ENCODE measurements at regions not wholly inside any gene's neighbourhood (a gene's known extent, or its start where the extent isn't known, plus 50 kb on each side); places are given as distances from the start of the nearest gene placed in this dataset.

DNA sequence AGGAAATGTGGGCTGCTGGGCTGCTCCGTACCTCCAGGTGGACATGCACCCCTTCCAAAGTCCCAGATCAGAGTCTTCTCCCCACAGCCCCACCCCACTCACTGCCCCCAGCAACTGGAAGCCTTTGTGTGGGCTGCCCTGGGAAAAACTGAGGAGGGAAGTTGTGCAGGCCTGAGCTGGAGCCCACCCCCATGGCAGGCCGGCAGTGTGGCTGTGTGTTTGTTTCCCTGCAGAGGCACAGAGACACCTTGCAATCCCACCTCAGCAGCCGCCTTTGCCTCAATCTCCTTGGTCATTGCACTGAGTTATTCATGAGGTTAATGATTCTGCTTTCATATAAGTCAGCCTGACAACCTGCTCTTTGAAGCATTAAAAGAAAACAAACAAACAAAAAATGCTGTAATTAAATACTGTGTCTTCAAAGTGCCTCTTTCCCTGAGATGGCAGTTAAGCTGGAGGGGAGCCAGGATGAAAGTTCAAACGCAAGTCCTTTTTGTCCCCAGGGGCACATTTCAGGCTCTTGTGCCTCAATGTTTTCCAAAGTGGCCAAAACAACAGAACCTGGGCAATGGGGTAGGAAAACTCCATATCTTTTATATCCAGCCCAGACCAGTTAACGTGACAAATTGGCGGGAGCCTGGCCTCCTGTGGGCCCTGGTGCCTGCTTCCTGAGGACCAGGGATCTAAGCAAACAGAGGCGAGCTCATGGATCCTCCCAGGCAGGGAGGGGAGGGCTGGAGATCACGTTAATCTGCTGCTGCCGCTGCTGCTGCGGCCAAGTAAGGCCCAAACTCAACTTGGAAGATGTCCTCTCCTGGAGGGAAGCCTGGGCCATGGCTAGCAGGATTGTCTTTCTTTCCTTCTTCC lies 51.9 kb upstream of the TSPAN11 start:
- TF ChIP-seq, protein P1, sequence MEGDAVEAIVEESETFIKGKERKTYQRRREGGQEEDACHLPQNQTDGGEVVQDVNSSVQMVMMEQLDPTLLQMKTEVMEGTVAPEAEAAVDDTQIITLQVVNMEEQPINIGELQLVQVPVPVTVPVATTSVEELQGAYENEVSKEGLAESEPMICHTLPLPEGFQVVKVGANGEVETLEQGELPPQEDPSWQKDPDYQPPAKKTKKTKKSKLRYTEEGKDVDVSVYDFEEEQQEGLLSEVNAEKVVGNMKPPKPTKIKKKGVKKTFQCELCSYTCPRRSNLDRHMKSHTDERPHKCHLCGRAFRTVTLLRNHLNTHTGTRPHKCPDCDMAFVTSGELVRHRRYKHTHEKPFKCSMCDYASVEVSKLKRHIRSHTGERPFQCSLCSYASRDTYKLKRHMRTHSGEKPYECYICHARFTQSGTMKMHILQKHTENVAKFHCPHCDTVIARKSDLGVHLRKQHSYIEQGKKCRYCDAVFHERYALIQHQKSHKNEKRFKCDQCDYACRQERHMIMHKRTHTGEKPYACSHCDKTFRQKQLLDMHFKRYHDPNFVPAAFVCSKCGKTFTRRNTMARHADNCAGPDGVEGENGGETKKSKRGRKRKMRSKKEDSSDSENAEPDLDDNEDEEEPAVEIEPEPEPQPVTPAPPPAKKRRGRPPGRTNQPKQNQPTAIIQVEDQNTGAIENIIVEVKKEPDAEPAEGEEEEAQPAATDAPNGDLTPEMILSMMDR (conservative IDR thresholded peaks at IDR 0.05): no peak

DNA sequence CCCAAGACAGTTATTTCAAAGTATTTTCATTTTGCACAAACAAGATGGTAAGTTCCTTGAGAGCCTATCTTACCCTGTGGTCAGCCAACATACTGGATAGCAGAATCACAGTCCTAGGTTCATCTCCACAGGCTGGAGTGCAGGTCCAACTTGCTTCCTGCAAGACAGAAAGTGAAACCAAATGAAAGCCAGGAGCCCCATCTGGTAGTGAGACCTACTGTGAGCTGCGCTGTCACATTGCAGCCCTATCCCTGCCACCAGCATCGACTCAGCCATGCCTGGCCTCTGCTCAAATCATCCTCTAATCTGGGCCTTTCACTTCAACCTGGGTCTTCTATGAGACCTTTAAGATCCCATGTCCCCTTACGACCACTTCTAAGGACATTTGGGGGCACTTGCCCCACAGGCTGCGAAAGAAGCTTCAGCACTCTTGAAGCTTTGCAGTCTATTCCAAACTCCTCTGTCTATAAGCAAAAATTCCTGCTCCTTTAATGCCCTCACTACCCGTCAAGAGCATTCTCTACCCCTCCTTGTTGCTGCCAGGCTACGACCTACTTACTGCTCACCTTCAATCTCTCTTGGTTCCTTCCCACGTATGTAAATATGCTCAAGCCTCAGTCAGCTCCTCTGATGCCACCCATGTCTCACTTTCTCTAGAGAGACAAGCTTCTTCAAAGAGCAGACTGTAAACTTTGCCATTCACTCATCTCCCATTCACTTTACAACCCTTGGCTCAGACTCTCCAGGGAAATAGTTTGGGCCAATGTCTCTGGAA lies 55.9 kb upstream of the TSPAN11 start:
- TF ChIP-seq, protein P1 (conservative IDR thresholded peaks at IDR 0.05): no peak
- no peak overlapping the region for H3K27ac ChIP-seq

More for the DNA sequence above, 51.9 kb upstream of the TSPAN11 start:
- H3K27ac ChIP-seq: peak overlapping the region; percentile 58

DNA sequence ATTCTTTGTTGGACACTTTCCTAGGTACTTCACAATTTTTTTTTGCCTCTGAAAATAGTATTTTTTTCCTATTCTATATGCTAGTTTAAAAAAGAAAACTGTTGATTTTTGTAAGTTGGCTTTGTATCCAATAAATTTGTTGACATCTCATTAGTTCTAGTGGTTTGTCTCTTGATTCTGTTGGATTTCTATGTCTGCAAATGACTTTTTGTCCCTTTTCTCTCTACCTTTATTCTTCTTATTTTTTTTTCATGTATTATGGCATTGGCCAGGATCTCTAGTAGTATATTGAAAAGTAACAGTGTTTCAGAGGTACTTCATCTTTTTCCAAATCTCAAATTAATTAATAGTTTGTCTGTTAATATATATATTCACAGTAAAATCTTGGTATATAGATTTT lies 59.1 kb upstream of the TSPAN11 start:
- TF ChIP-seq, protein P1 (conservative IDR thresholded peaks at IDR 0.05): no peak
- H3K27ac ChIP-seq: no peak overlapping the region

DNA sequence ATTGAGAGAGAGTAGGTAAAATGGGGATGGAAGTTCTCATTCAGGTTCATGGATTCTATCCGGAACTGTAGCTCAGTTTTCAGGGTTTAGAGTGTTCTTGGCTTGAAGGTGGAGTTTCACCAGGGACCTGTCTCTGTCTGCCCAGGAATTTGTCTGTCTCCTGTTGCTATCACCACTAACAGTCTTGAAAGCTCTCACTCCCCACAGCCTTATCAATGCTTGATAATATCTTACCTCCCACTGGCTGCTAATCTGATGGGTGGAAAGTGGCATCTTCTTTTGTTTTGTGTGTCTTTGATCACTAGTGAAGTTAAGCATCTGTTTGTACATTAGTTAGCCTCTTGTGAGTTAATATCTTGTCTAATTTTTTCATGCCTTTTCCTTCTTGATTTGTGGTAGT lies 60.3 kb upstream of the TSPAN11 start:
- TF ChIP-seq, protein P1 (conservative IDR thresholded peaks at IDR 0.05): no peak
- no peak overlapping the region for H3K27ac ChIP-seq

DNA sequence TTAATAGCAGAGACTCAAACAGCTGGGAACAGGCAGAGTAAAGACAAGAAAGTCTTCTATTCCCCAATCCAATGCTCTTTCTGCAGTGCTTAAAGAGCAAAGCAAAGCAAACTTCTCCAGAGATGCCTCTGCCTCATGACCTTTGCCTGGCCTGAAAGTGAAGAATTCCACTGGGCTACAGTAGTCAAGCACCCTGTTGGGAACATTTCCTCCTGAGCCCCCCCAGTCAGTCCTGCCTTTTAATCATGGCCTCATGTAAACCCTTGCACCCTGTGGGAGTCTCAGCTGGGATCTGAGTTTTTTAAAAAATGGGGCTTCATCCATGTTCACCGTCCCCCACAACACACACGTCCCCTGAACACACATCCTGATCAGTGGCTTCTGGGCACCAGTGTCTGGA lies 62.7 kb upstream of the TSPAN11 start:
- no peak overlapping the region for H3K27ac ChIP-seq
- TF ChIP-seq, protein P1 (conservative IDR thresholded peaks at IDR 0.05): no peak

DNA sequence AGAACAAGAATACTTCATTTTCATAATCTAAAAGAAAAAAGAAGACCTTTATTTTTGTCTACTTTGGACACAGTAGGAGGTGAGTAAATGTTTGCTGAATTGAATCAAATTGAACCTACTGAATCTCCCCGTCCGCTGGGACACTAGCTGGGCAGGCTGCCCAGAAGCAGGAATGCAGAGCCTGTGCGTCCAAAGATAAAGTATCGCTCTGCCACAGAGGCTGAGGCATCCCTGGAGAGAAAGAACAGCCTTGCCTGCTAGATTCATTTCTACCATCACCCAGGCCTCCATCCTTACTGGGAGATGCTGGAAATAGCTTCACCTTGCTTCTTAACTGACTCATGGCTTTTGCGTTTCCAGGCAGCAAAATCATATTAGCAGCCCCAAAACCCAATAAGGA lies 64.1 kb upstream of the TSPAN11 start:
- TF ChIP-seq, protein P1 (conservative IDR thresholded peaks at IDR 0.05): no peak
- H3K27ac ChIP-seq: peak overlapping the region; percentile 9; the same call in 1 of the 2 replicates

DNA sequence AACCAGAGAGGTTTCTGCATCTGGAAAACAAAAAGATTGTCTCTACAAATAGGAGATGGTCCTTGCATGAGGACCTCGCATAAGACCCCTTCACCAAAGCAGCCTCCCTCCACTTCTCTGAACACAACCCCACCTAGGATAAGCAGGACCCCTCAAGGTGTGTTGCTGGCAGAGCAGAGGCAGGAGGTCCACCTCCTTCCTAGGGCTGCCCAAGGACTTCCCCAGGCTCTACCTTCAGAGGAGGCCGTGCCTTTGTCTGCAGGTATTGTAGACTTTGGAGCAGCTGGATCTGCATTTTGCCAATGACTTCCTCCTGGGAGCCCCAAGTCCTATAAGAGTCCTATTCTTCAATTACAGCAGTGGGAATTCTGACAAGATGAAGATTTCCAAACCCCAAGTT lies 67.3 kb upstream of the TSPAN11 start:
- TF ChIP-seq, protein P1 (conservative IDR thresholded peaks at IDR 0.05): no peak
- H3K27ac ChIP-seq: no peak overlapping the region

Measured in VCaP (cell line).